HEK293 (cell line): ENCODE measurements at regions not wholly inside any gene's neighbourhood (a gene's known extent, or its start where the extent isn't known, plus 50 kb on each side); places are given as distances from the start of the nearest gene placed in this dataset.

Source experiments
- ATF2 ChIP-seq: fragments of 450-650 bp; formaldehyde crosslinking; IDR thresholded peaks from 2 replicates; pipeline ENCODE4 v1.5.1; 2016; ENCODE audit warnings: missing biosample characterization, missing genetic modification characterization, low read depth
- BCL11A ChIP-seq: fragments of 450-650 bp; formaldehyde crosslinking; IDR thresholded peaks from 2 replicates; pipeline ENCODE4 v1.5.1; 2016; ENCODE audit warnings: low read depth, missing biosample characterization, missing genetic modification characterization
- CTCF ChIP-seq: fragments of 450-650 bp; formaldehyde crosslinking; IDR thresholded peaks from 2 replicates; pipeline ENCODE4 v1.5.1; 2016; ENCODE audit warnings: missing biosample characterization, missing genetic modification characterization
- ELK4 ChIP-seq: IDR thresholded peaks from 2 replicates; pipeline ENCODE4 v1.6.1; 2011; ENCODE audit warnings: mild to moderate bottlenecking, low read depth, low read length, borderline replicate concordance
- HOXA7 ChIP-seq: sonication (generic); formaldehyde crosslinking; IDR thresholded peaks from 2 replicates; pipeline ENCODE4 v1.8.1; 2022; ENCODE audit warnings: missing genetic modification reagents, borderline replicate concordance
- HOXD13 ChIP-seq: sonication (generic); formaldehyde crosslinking; IDR thresholded peaks from 2 replicates; pipeline ENCODE4 v1.8.0; 2022; ENCODE audit warnings: missing genetic modification reagents, borderline replicate concordance
- IKZF3 ChIP-seq: fragments of 450-650 bp; IDR thresholded peaks from 2 replicates; pipeline ENCODE4 v1.5.0; 2018; ENCODE audit warnings: missing biosample characterization, mild to moderate bottlenecking, missing genetic modification characterization, moderate library complexity
- KLF10 ChIP-seq: fragments of 450-650 bp; IDR thresholded peaks from 2 replicates; pipeline ENCODE4 v1.5.1; 2018; ENCODE audit warnings: missing biosample characterization, mild to moderate bottlenecking, missing genetic modification characterization
- KLF16 ChIP-seq: fragments of 450-650 bp; formaldehyde crosslinking; IDR thresholded peaks from 2 replicates; pipeline ENCODE4 v1.5.1; 2017; ENCODE audit warnings: missing biosample characterization, missing genetic modification characterization
- MYNN ChIP-seq: fragments of 450-650 bp; formaldehyde crosslinking; IDR thresholded peaks from 2 replicates; pipeline ENCODE4 v1.5.1; 2016; ENCODE audit warnings: missing biosample characterization, missing genetic modification characterization, borderline replicate concordance
- MZF1 ChIP-seq: fragments of 450-650 bp; formaldehyde crosslinking; IDR thresholded peaks from 2 replicates; pipeline ENCODE4 v1.5.1; 2017; ENCODE audit warnings: missing biosample characterization, missing genetic modification characterization, borderline replicate concordance
- OSR2 ChIP-seq: fragments of 450-650 bp; formaldehyde crosslinking; IDR thresholded peaks from 2 replicates; pipeline ENCODE4 v1.5.1; 2016; ENCODE audit warnings: missing biosample characterization, missing genetic modification characterization
- OVOL3 ChIP-seq: fragments of 450-650 bp; formaldehyde crosslinking; IDR thresholded peaks from 2 replicates; pipeline ENCODE4 v1.5.1; 2016; ENCODE audit warnings: missing biosample characterization, missing genetic modification characterization
- YY2 ChIP-seq: fragments of 450-650 bp; formaldehyde crosslinking; IDR thresholded peaks from 2 replicates; pipeline ENCODE4 v1.5.1; 2016; ENCODE audit warnings: missing biosample characterization, missing genetic modification characterization
- ZBTB26 ChIP-seq: fragments of 450-650 bp; formaldehyde crosslinking; optimal IDR thresholded peaks from 2 replicates; pipeline ENCODE3; 2016; ENCODE audit warnings: missing biosample characterization, mild to moderate bottlenecking, missing genetic modification characterization
- ZBTB7A ChIP-seq: fragments of 450-650 bp; formaldehyde crosslinking; IDR thresholded peaks from 2 replicates; pipeline ENCODE4 v1.5.1; 2016; ENCODE audit warnings: low read depth, missing biosample characterization, missing genetic modification characterization
- ZIC2 ChIP-seq: fragments of 450-650 bp; formaldehyde crosslinking; IDR thresholded peaks from 2 replicates; pipeline ENCODE4 v1.5.1; 2016; ENCODE audit warnings: missing biosample characterization, missing genetic modification characterization
- ZNF10 ChIP-seq: fragments of 450-650 bp; formaldehyde crosslinking; IDR thresholded peaks from 2 replicates; pipeline ENCODE4 v1.5.1; 2017; ENCODE audit warnings: missing biosample characterization, missing genetic modification characterization
- ZNF140 ChIP-seq: fragments of 450-650 bp; formaldehyde crosslinking; IDR thresholded peaks from 2 replicates; pipeline ENCODE4 v1.5.1; 2016; ENCODE audit warnings: missing biosample characterization, missing genetic modification characterization
- ZNF169 ChIP-seq: fragments of 450-650 bp; formaldehyde crosslinking; IDR thresholded peaks from 2 replicates; pipeline ENCODE4 v1.5.1; 2016; ENCODE audit warnings: missing biosample characterization, missing genetic modification characterization
- ZNF266 ChIP-seq: fragments of 450-650 bp; formaldehyde crosslinking; IDR thresholded peaks from 2 replicates; pipeline ENCODE4 v1.5.1; 2016; ENCODE audit warnings: missing biosample characterization, missing genetic modification characterization, low read depth
- ZNF302 ChIP-seq: fragments of 450-650 bp; formaldehyde crosslinking; IDR thresholded peaks from 2 replicates; pipeline ENCODE4 v1.5.1; 2016; ENCODE audit warnings: missing biosample characterization, missing genetic modification characterization, low read depth
- ZNF449 ChIP-seq: fragments of 450-650 bp; formaldehyde crosslinking; IDR thresholded peaks from 2 replicates; pipeline ENCODE4 v1.5.1; 2017; ENCODE audit warnings: missing biosample characterization, mild to moderate bottlenecking, missing genetic modification characterization, moderate library complexity
- ZNF473 ChIP-seq: fragments of 450-650 bp; formaldehyde crosslinking; IDR thresholded peaks from 2 replicates; pipeline ENCODE4 v1.5.1; 2017; ENCODE audit warnings: missing biosample characterization, missing genetic modification characterization
- ZNF48 ChIP-seq: fragments of 450-650 bp; formaldehyde crosslinking; IDR thresholded peaks from 2 replicates; pipeline ENCODE4 v1.5.1; 2016; ENCODE audit warnings: missing biosample characterization, missing genetic modification characterization
- ZNF529 ChIP-seq: fragments of 450-650 bp; formaldehyde crosslinking; IDR thresholded peaks from 2 replicates; pipeline ENCODE4 v1.5.1; 2017; ENCODE audit warnings: missing genetic modification characterization, missing biosample characterization; ENCODE audit not compliant: insufficient replicate concordance
- ZNF530 ChIP-seq: fragments of 450-650 bp; formaldehyde crosslinking; IDR thresholded peaks from 2 replicates; pipeline ENCODE4 v1.5.1; 2016; ENCODE audit warnings: low read depth, missing biosample characterization, missing genetic modification characterization
- ZNF544 ChIP-seq: fragments of 450-650 bp; formaldehyde crosslinking; IDR thresholded peaks from 2 replicates; pipeline ENCODE4 v1.5.0; 2017; ENCODE audit warnings: missing biosample characterization, missing genetic modification characterization
- ZNF600 ChIP-seq: fragments of 450-650 bp; formaldehyde crosslinking; IDR thresholded peaks from 2 replicates; pipeline ENCODE4 v1.5.1; 2016; ENCODE audit warnings: missing biosample characterization, missing genetic modification characterization
- ZNF654 ChIP-seq: fragments of 450-650 bp; formaldehyde crosslinking; IDR thresholded peaks from 2 replicates; pipeline ENCODE4 v1.5.1; 2016; ENCODE audit warnings: low read depth, missing biosample characterization, missing genetic modification characterization
- ZNF76 ChIP-seq: fragments of 450-650 bp; formaldehyde crosslinking; IDR thresholded peaks from 2 replicates; pipeline ENCODE4; 2016; ENCODE audit warnings: low read depth, missing biosample characterization, missing genetic modification characterization, borderline replicate concordance
- ZNF792 ChIP-seq: fragments of 450-650 bp; formaldehyde crosslinking; IDR thresholded peaks from 2 replicates; pipeline ENCODE4 v1.5.1; 2016; ENCODE audit warnings: missing biosample characterization, missing genetic modification characterization
- ZNF837 ChIP-seq: fragments of 450-650 bp; formaldehyde crosslinking; IDR thresholded peaks from 2 replicates; pipeline ENCODE4 v1.5.1; 2016; ENCODE audit warnings: missing biosample characterization, missing genetic modification characterization
- ZNF843 ChIP-seq: fragments of 450-650 bp; formaldehyde crosslinking; IDR thresholded peaks from 2 replicates; pipeline ENCODE4 v1.5.1; 2016; ENCODE audit warnings: missing biosample characterization, missing genetic modification characterization
- TF ChIP-seq, protein P1 (sequence below): fragments of 450-650 bp; formaldehyde crosslinking; IDR thresholded peaks from 2 replicates; pipeline ENCODE4 v1.5.1; 2016; ENCODE audit warnings: missing biosample characterization, missing genetic modification characterization

DNA sequence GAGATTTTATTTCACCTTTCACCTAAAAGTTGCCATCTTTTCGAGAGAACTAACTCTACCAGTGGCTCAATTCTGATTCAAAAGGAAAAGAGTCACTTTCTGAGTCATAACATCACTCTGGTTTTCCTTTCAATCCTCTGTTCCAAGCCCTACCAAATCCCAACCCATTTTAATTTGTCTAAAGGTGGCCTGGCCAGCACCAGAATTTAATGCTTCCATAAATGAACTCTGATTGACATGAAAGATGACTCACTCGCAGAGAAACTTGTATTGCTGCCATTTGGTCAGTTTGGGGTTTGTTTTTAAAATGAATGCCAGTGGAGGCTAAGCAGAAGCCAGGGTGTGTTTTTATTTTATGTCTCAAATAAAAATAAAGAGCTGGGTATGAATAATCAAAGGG is 117.4 kb upstream of the SOX5 start (continued):
- TF ChIP-seq ZNF837 (tag by site-specific recombination) (no peak), ELK4 (no peak), OSR2 (tag by site-specific recombination) (peak; percentile 58), ZNF140 (tag by site-specific recombination) (no peak), ZNF76 (tag by site-specific recombination) (no peak), ZNF473 (no peak), ZNF10 (peak; percentile 34; the same call in 1 of the 2 replicates), ZNF654 (tag by site-specific recombination) (no peak), HOXA7 (CRISPR knock-in tag) (no peak), CTCF (tag by site-specific recombination) (no peak), KLF16 (tag by site-specific recombination) (no peak), ZNF792 (tag by site-specific recombination) (no peak), ZBTB7A (no peak), ZNF529 (tag by site-specific recombination) (no peak), MYNN (no peak), ZIC2 (no peak), HOXD13 (CRISPR knock-in tag) (no peak), YY2 (no peak), ZNF266 (tag by site-specific recombination) (no peak), ZNF48 (tag by site-specific recombination) (no peak), MZF1 (tag by site-specific recombination) (no peak), ZNF449 (peak; percentile 98), ZBTB26 (tag by site-specific recombination) (no peak), OVOL3 (no peak), ZNF169 (tag by site-specific recombination) (no peak), ATF2 (no peak), ZNF530 (tag by site-specific recombination) (no peak), KLF10 (tag by site-specific recombination) (peak; percentile 43; the same call in 1 of the 2 replicates), ZNF302 (tag by site-specific recombination) (no peak), ZNF544 (no peak), IKZF3 (peak; percentile 50; the same call in 1 of the 2 replicates), BCL11A (tag by site-specific recombination) (peak; percentile 49; the same call in 1 of the 2 replicates), ZNF843 (0 out of 2 replicates have a peak, but pooled peaks have one; percentile 31), ZNF600 (tag by site-specific recombination) (peak; percentile 68; the same call in 1 of the 2 replicates)
- TF ChIP-seq, protein P1, sequence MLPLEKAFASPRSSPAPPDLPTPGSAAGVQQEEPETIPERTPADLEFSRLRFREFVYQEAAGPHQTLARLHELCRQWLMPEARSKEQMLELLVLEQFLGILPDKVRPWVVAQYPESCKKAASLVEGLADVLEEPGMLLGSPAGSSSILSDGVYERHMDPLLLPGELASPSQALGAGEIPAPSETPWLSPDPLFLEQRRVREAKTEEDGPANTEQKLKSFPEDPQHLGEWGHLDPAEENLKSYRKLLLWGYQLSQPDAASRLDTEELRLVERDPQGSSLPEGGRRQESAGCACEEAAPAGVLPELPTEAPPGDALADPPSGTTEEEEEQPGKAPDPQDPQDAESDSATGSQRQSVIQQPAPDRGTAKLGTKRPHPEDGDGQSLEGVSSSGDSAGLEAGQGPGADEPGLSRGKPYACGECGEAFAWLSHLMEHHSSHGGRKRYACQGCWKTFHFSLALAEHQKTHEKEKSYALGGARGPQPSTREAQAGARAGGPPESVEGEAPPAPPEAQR (tag by site-specific recombination) = no peak
